ENCODE measurements at regions not wholly inside any gene's neighbourhood (a gene's known extent, or its start where the extent isn't known, plus 50 kb on each side); places are given as distances from the start of the nearest gene placed in this dataset.

DNA sequence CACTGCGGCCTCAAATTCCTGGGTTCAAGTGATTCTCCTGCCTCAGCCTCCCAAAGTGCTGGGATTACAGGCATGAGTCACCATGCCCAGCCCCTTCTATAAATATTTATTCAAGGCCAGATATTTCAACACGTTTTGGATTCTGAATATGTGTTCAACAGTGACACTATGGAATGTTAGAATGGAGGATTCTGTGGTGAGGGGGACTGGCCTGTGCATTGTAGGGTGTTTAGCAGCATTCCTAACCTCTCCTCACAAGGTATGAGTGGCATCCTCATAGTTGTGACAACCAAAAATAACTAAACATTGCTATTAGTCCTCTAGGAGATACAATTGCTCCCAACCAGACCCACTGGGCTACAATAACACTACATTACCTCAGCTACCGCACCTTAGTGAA lies 104.0 kb upstream of the ATP10A start:
- Histone ChIP-seq H3K4me1 (ENCODE audit: low read depth, poor library complexity, severe bottlenecking) (no peaks in the 10 kb centered on the region), H3K36me3 (ENCODE audit: insufficient read depth) (no peaks in the 10 kb centered on the region)

DNA sequence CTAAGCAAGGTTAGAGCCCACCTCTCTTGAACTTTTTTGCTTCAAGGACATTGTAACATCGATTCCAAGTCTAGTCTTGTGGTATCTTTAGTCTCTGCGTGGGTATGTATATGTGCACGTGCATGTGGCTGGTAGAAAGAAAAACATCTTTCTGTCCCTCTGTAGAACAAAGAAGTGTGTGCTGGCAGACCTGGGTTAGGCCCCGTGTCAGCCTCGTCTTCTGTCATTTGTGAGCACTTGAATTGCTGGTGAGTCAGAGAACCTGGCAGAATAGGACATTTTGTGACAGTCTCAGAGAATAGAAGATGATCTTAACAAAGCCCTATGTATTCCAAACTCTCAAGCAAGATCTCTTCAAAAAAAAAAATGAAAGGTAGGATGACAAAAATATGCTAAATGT lies 102.2 kb upstream of the ATP10A start:
- Histone ChIP-seq H3K9ac (no peak overlapping the region), H3K4me2 (no peak overlapping the region), H3K4me3 (IDR thresholded peaks at IDR 0.05; ENCODE audit: insufficient read depth, low read depth, low read length) (no peak overlapping the region), H3K27me3 (ENCODE audit: insufficient read depth, low read depth) (no peaks in the 10 kb centered on the region), H3K79me2 (ENCODE audit: insufficient read depth, low read depth) (no peaks in the 10 kb centered on the region), H3K4me1 (ENCODE audit: low read depth, poor library complexity, severe bottlenecking) (no peaks in the 10 kb centered on the region), H4K20me1 (ENCODE audit: insufficient read depth) (no peaks in the 10 kb centered on the region), H2AFZ (ENCODE audit: low read depth) (no peak overlapping the region; the same call in 1 of the 2 replicates), H3K36me3 (ENCODE audit: insufficient read depth) (no peaks in the 10 kb centered on the region), H3K27ac (no peak overlapping the region)
- TF ChIP-seq CTCF (conservative IDR thresholded peaks at IDR 0.05; ENCODE audit: low read depth, low read length): no peak

More for the DNA sequence above, 104.0 kb upstream of the ATP10A start:
- no peak overlapping the region for H3K27ac ChIP-seq
- H3K79me2 ChIP-seq (ENCODE audit: insufficient read depth, low read depth): no peaks in the 10 kb centered on the region
- H3K9ac ChIP-seq: no peak overlapping the region
- no peak overlapping the region for H2AFZ ChIP-seq (ENCODE audit: low read depth)
- H3K4me3 ChIP-seq (IDR thresholded peaks at IDR 0.05; ENCODE audit: insufficient read depth, low read depth, low read length): no peak overlapping the region
- TF ChIP-seq CTCF (conservative IDR thresholded peaks at IDR 0.05; ENCODE audit: low read depth, low read length): no peak
- no peaks in the 10 kb centered on the region for H4K20me1 ChIP-seq (ENCODE audit: insufficient read depth)
- H3K27me3 ChIP-seq (ENCODE audit: insufficient read depth, low read depth): no peaks in the 10 kb centered on the region
- no peak overlapping the region for H3K4me2 ChIP-seq

GRCh38 chr15:25960273-25960672 lies 97.1 kb upstream of the ATP10A start:
- H3K4me3 ChIP-seq (IDR thresholded peaks at IDR 0.05; ENCODE audit: insufficient read depth, low read depth, low read length): no peak overlapping the region
- no peaks in the 10 kb centered on the region for H3K36me3 ChIP-seq (ENCODE audit: insufficient read depth)
- no peaks in the 10 kb centered on the region for H3K79me2 ChIP-seq (ENCODE audit: insufficient read depth, low read depth)
- H3K4me1 ChIP-seq (ENCODE audit: low read depth, poor library complexity, severe bottlenecking): no peaks in the 10 kb centered on the region
- H3K4me2 ChIP-seq: no peak overlapping the region
- no peak overlapping the region for H3K9ac ChIP-seq
- no peaks in the 10 kb centered on the region for H4K20me1 ChIP-seq (ENCODE audit: insufficient read depth)
- H3K27ac ChIP-seq: no peak overlapping the region
- no peak for TF ChIP-seq CTCF (conservative IDR thresholded peaks at IDR 0.05; ENCODE audit: low read depth, low read length)
- no peaks in the 10 kb centered on the region for H3K27me3 ChIP-seq (ENCODE audit: insufficient read depth, low read depth)
- H2AFZ ChIP-seq (ENCODE audit: low read depth): no peak overlapping the region

GRCh38 chr15:25959100-25959499 lies 96.0 kb upstream of the ATP10A start:
- no peaks in the 10 kb centered on the region for H3K4me1 ChIP-seq (ENCODE audit: low read depth, poor library complexity, severe bottlenecking)
- no peak overlapping the region for H3K27ac ChIP-seq
- no peak overlapping the region for H2AFZ ChIP-seq (ENCODE audit: low read depth)
- no peak overlapping the region for H3K4me2 ChIP-seq
- no peak overlapping the region for H3K4me3 ChIP-seq (IDR thresholded peaks at IDR 0.05; ENCODE audit: insufficient read depth, low read depth, low read length)
- no peak overlapping the region for H3K9ac ChIP-seq
- H3K79me2 ChIP-seq (ENCODE audit: insufficient read depth, low read depth): no peaks in the 10 kb centered on the region
- H3K36me3 ChIP-seq (ENCODE audit: insufficient read depth): no peaks in the 10 kb centered on the region
- H3K27me3 ChIP-seq (ENCODE audit: insufficient read depth, low read depth): no peaks in the 10 kb centered on the region
- no peak for TF ChIP-seq CTCF (conservative IDR thresholded peaks at IDR 0.05; ENCODE audit: low read depth, low read length)
- H4K20me1 ChIP-seq (ENCODE audit: insufficient read depth): no peaks in the 10 kb centered on the region
